ENCODE measurements at regions not wholly inside any gene's neighbourhood (a gene's known extent, or its start where the extent isn't known, plus 50 kb on each side); places are given as distances from the start of the nearest gene placed in this dataset.

GRCh38 chr6:66900133-66901083 is 1193.4 kb upstream of the EYS start:
- no peak for TF ChIP-seq CTCF (IDR thresholded peaks at IDR 0.05)

- no peak for TF ChIP-seq CTCF (IDR thresholded peaks at IDR 0.05)
Observed at GRCh38 chr6:66897576-66897975, 1190.5 kb upstream of the EYS start.

GRCh38 chr6:66896415-66896814 is 1189.4 kb upstream of the EYS start:
- no peak for TF ChIP-seq CTCF (IDR thresholded peaks at IDR 0.05)

- TF ChIP-seq CTCF (IDR thresholded peaks at IDR 0.05): no peak
Observed at GRCh38 chr6:66883453-66883852, 1176.4 kb upstream of the EYS start.

- TF ChIP-seq CTCF (IDR thresholded peaks at IDR 0.05): no peak
Observed at GRCh38 chr6:66866801-66867200, 1159.8 kb upstream of the EYS start.

GRCh38 chr6:66865771-66866170 is 1158.7 kb upstream of the EYS start:
- TF ChIP-seq CTCF (IDR thresholded peaks at IDR 0.05): no peak

GRCh38 chr6:66861007-66861541 is 1154.0 kb upstream of the EYS start:
- TF ChIP-seq CTCF (IDR thresholded peaks at IDR 0.05): no peak

Data from LNCAP (cell line).